Body of pancreas (tissue), 4 donors: ENCODE measurements at regions not wholly inside any gene's neighbourhood (a gene's known extent, or its start where the extent isn't known, plus 50 kb on each side); places are given as distances from the start of the nearest gene placed in this dataset.

Experiments used
- CTCF ChIP-seq, 7 experiments: fragments of 450-650 bp in 4 of 7; fragments of 200-600 bp in 3 of 7; sonication (generic) in 3 of 7; IDR thresholded peaks; one replicate each; pipeline ENCODE4 v1.5.1; 2016 to 2019; ENCODE audit warnings: antibody characterized with exemption in 7 of 7
- POLR2A ChIP-seq, 3 donors: fragments of 450-650 bp; IDR thresholded peaks; one replicate each; pipeline ENCODE4 v1.6.1; 2016; ENCODE audit warnings: antibody characterized with exemption in 3 of 3, mild to moderate bottlenecking in 2 of 3

GRCh38 chr6:132967871-132968270 lies 153.5 kb downstream of the RPS12 start:
- TF ChIP-seq CTCF (IDR thresholded peaks at IDR 0.05) (no peak), POLR2A (IDR thresholded peaks at IDR 0.05) (no peak)
